ENCODE measurements at regions not wholly inside any gene's neighbourhood (a gene's known extent, or its start where the extent isn't known, plus 50 kb on each side); places are given as distances from the start of the nearest gene placed in this dataset.
"Not testable (repeated sequence)": the region's sequence is repeated elsewhere in the genome, so short reads cannot be mapped to it uniquely, and the experiment has no call there.

DNA sequence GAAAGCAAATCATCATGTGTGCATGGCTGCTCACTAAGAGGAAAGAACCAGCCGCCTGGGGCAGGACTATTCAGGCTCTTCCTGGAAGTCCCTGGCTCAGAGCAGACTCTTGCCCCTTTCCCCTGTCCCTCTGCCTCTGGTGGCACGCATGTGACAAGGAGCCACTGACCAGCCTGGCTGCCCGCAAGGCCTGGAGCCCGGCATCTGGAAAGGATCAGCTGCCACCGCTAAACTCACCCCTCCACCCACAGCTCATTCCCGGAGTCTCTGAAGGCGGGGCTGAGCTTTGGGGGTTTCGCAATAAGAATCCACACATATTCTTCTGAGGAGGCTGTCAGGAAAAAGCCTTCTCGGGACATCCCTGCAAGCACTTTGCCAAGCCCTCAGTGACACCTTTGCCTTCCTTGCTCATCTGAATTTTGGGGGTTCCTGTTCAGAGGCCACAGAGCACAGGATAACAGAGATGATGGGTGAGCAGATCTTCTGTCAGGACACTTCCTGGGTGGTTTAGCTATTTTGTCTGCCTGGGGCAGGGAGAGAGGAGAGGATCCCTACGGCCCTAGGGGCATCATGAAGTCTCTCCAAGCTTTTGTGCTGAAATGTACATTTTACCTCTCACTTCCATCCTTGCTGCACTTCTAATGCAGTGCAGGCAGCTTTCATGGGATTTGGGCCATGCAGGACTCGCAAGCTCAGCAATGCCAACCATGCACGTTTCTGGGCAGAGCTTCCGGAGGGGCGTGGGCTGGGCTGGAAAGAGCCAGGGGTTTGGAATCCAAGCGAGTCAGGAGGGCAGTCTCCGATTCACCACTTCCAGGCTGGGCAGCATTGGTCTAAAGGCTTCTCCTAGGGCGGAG lies 124.8 kb upstream of the MAP1LC3B2 start:
- no peak for DNase-seq

DNA sequence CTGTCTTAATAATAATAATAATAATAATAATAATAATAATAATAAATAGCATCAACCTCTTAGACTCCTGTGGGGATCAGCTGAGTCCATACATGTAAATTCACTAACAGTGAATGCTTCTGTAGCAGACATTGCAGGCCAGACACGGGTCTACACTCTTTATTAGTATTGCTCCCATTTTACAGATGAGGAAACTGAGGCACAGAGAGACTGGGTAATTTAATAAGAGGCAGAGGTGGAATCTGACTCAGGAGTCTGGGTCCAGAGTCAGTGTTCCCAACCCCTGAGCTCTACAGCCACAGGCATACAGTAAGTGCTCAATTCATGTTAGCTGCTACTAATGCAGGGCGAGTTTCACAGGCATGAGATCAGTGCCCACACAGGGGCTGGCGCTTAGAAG lies 123.2 kb upstream of the MAP1LC3B2 start:
- no peak for DNase-seq

- DNase-seq = no peak
Observed at GRCh38 chr12:116436561-116437249, 122.5 kb upstream of the MAP1LC3B2 start.

DNA sequence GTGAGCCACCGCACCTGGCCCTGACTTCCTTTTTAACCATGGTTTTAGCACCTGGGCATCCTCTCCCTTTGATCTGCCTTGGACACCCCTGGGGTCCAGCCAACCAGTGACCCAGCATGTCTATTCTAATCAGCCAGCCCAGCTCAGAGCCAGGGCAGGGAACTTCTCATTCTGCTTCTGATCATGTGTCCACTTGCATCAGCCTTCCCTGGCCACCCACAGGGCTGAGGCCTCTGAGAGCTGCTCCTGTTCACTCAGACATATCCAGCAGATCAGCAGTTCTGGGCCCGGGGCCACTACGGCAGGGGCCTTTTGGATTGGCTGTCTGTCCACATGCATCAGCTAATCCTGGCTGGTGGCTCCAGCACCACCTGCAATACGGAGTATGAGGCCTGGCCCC lies 117.9 kb upstream of the MAP1LC3B2 start:
- no peak for DNase-seq

DNA sequence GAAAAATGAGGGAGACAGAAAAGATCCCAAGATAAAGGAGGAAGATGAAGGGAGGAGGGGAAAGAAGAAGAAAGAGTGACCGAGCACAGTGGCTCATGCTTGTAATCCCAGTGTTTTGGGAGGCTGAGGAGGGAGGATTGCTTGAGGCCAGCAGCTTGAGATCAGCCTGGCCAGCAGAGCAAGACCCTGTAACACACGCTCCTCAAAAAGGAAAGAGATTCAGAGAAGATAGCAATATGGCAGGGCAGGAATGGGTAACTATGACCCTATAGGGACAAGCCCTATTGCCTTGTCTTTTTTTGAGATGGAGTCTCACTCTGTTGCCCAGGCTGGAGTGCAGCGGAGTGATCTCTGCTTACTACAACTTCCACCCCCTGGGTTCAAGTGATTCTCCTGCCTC lies 116.9 kb upstream of the MAP1LC3B2 start:
- no peak for DNase-seq

GRCh38 chr12:116442946-116443345 lies 116.2 kb upstream of the MAP1LC3B2 start:
- no peak for DNase-seq

GRCh38 chr12:116443821-116444589 lies 115.2 kb upstream of the MAP1LC3B2 start:
- DNase-seq = no peak

GRCh38 chr12:116444590-116444943 lies 114.6 kb upstream of the MAP1LC3B2 start:
- DNase-seq = no peak

- DNase-seq = no peak
Observed at GRCh38 chr12:116448165-116448739, 110.9 kb upstream of the MAP1LC3B2 start.

GRCh38 chr12:116450406-116450910 lies 108.7 kb upstream of the MAP1LC3B2 start:
- no peak for DNase-seq

GRCh38 chr12:116452975-116453374 lies 106.2 kb upstream of the MAP1LC3B2 start:
- DNase-seq = not testable (repeated sequence)

- DNase-seq = no peak
Observed at GRCh38 chr12:116453631-116454030, 105.5 kb upstream of the MAP1LC3B2 start.

- no peak for DNase-seq
Observed at GRCh38 chr12:116454076-116454475, 105.1 kb upstream of the MAP1LC3B2 start.

GRCh38 chr12:116454950-116455447 lies 104.2 kb upstream of the MAP1LC3B2 start:
- no peak for DNase-seq

DNA sequence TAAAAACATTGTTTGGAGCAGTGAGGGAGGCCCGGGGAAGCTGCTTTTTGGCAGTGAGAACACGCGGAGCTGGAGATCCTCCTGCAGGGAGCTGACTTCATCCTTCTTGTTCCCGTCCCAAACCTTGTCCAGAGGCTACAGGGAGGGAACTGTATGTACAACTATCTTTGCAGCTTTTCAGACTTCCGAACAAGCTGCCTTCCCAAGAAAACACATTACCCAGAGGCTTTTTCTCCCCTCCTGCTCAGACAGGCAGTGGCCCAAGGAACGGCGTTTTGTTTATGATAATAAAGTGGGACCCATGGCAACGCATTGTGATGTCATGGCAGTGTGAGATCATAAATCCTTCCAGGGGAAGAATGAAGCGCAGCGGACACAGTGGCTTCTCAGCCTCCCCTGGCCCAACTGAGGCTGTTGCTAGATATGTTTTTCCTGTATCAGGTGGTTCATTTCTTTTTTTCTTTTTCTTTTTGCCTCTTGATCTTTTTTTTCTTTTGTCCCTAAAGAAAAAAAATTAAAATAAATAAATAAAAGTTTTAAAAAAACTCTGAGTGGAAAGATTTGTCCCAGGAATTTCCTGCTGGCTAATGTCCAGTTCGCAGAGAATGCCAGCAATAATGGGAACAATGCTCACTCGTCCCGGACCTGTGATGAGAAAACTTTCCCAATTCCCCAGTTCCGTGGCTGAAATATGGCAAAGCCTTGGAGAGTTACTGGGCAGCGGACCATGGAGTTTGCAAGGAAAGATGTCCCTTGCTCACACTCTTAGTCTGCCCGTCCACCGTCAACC lies 103.4 kb upstream of the MAP1LC3B2 start:
- no peak for DNase-seq

GRCh38 chr12:116456330-116457082 lies 102.7 kb upstream of the MAP1LC3B2 start:
- no peak for DNase-seq

- DNase-seq = no peak
Observed at GRCh38 chr12:116458492-116458891, 100.7 kb upstream of the MAP1LC3B2 start.

DNA sequence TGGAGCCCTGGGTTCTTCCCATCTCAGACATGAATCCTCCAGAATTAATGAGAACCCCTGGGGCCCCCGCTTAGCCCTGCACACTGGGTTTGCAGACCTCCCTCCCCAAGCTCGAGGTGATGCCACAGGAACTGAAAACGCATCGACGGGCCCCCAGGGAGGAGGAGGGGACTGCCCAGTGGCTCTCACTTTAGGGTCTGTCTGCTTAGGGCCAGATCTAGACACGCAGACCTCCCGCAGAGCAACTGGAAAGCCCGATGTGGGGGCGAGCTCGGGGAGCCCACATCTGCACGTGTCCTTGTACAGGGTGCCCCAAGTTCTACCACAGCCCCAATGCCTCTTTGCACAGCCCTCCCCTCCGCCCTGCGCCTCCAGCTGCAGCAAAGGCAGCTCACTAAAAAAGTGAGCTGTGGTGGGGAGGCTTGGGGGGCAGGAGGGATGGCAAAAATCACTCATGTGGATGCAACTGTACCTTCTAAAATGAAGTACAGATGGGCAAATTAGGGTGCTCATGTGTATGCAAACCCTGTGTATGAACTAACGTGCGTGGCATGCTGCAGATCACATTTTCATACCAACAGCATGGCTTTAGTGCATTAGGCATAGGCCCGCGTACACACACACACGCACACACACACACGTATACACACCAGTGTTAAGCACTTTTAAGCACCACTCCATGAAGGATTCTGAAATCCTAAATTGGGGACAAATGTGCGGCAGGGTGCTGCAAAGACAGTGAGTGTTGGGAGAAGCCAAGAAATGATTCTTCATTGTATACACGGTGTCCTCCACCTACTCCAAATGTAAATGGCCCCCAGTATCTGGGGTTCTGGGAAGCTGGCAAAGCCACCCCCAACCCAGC lies 99.9 kb upstream of the MAP1LC3B2 start:
- no peak for DNase-seq

- no peak for DNase-seq
Observed at GRCh38 chr12:116459916-116460663, 99.1 kb upstream of the MAP1LC3B2 start.
